ENCODE measurements at regions not wholly inside any gene's neighbourhood (a gene's known extent, or its start where the extent isn't known, plus 50 kb on each side); places are given as distances from the start of the nearest gene placed in this dataset.

- TF ChIP-seq USF1 (IDR thresholded peaks at IDR 0.05) (no peak), TEAD4 (IDR thresholded peaks at IDR 0.05) (no peak), CREB1 (IDR thresholded peaks at IDR 0.05; ENCODE audit: low read depth) (no peak), TAF1 (IDR thresholded peaks at IDR 0.05; ENCODE audit: low read depth) (no peak), YY1 (IDR thresholded peaks at IDR 0.05; ENCODE audit: low read depth) (no peak), NFIC (IDR thresholded peaks at IDR 0.05) (no peak), CEBPB (IDR thresholded peaks at IDR 0.05) (no peak), EGR1 (IDR thresholded peaks at IDR 0.05) (no peak), RAD21 (IDR thresholded peaks at IDR 0.05; ENCODE audit: low read depth) (no peak), FOXM1 (IDR thresholded peaks at IDR 0.05; ENCODE audit: borderline replicate concordance, low read depth) (no peak), ZBTB7A (IDR thresholded peaks at IDR 0.05; ENCODE audit: low read depth) (no peak), TCF12 (IDR thresholded peaks at IDR 0.05; ENCODE audit: low read depth) (no peak), MAX (IDR thresholded peaks at IDR 0.05) (no peak), REST (IDR thresholded peaks at IDR 0.05; ENCODE audit: low read depth) (no peak), EP300 (IDR thresholded peaks at IDR 0.05; ENCODE audit: borderline replicate concordance) (no peak)
These were observed 704.4 kb upstream of the SLC35B3 start for GRCh38 chr6:9139746-9140145.

GRCh38 chr6:9138936-9139335 lies 703.6 kb upstream of the SLC35B3 start:
- TF ChIP-seq YY1 (IDR thresholded peaks at IDR 0.05; ENCODE audit: low read depth): no peak
- TF ChIP-seq USF1 (IDR thresholded peaks at IDR 0.05): no peak
- no peak for TF ChIP-seq REST (IDR thresholded peaks at IDR 0.05; ENCODE audit: low read depth)
- no peak for TF ChIP-seq ZBTB7A (IDR thresholded peaks at IDR 0.05; ENCODE audit: low read depth)
- TF ChIP-seq EGR1 (IDR thresholded peaks at IDR 0.05): no peak
- no peak for TF ChIP-seq FOXM1 (IDR thresholded peaks at IDR 0.05; ENCODE audit: borderline replicate concordance, low read depth)
- no peak for TF ChIP-seq TCF12 (IDR thresholded peaks at IDR 0.05; ENCODE audit: low read depth)
- TF ChIP-seq CREB1 (IDR thresholded peaks at IDR 0.05; ENCODE audit: low read depth): no peak

- TF ChIP-seq TAF1 (IDR thresholded peaks at IDR 0.05; ENCODE audit: low read depth) (no peak), CREB1 (IDR thresholded peaks at IDR 0.05; ENCODE audit: low read depth) (no peak), REST (IDR thresholded peaks at IDR 0.05; ENCODE audit: low read depth) (no peak), TCF12 (IDR thresholded peaks at IDR 0.05; ENCODE audit: low read depth) (no peak), YY1 (IDR thresholded peaks at IDR 0.05; ENCODE audit: low read depth) (no peak), CEBPB (IDR thresholded peaks at IDR 0.05) (no peak)
These were observed 700.9 kb upstream of the SLC35B3 start for GRCh38 chr6:9136141-9136822.

- TF ChIP-seq FOXM1 (IDR thresholded peaks at IDR 0.05; ENCODE audit: borderline replicate concordance, low read depth) (no peak), YY1 (IDR thresholded peaks at IDR 0.05; ENCODE audit: low read depth) (no peak), RAD21 (IDR thresholded peaks at IDR 0.05; ENCODE audit: low read depth) (no peak), EP300 (IDR thresholded peaks at IDR 0.05; ENCODE audit: borderline replicate concordance) (no peak), TAF1 (IDR thresholded peaks at IDR 0.05; ENCODE audit: low read depth) (no peak), MAX (IDR thresholded peaks at IDR 0.05) (no peak), NFIC (IDR thresholded peaks at IDR 0.05) (no peak), TEAD4 (IDR thresholded peaks at IDR 0.05) (no peak), ZBTB7A (IDR thresholded peaks at IDR 0.05; ENCODE audit: low read depth) (no peak), CEBPB (IDR thresholded peaks at IDR 0.05) (no peak), EGR1 (IDR thresholded peaks at IDR 0.05) (no peak), TCF12 (IDR thresholded peaks at IDR 0.05; ENCODE audit: low read depth) (no peak)
These were observed 696.3 kb upstream of the SLC35B3 start for GRCh38 chr6:9131616-9132015.

Data from Ishikawa (cell line).